IMR-90 (cell line): ENCODE measurements at regions not wholly inside any gene's neighbourhood (a gene's known extent, or its start where the extent isn't known, plus 50 kb on each side); places are given as distances from the start of the nearest gene placed in this dataset.

ENCODE experiments used
- CEBPB ChIP-seq: IDR thresholded peaks from 2 replicates; pipeline ENCODE4 v1.6.1; 2012; ENCODE audit warnings: low read depth, low read length, improper control_type of control experiment
- CTCF ChIP-seq: conservative IDR thresholded peaks from 2 replicates; pipeline ENCODE4 v1.5.1; 2012; ENCODE audit warnings: mild to moderate bottlenecking, low read depth, low read length, improper control_type of control experiment
- MXI1 ChIP-seq: IDR thresholded peaks from 2 replicates; pipeline ENCODE4 v1.6.1; 2012; ENCODE audit warnings: low read depth, mild to moderate bottlenecking, low read length, moderate library complexity, borderline replicate concordance
- POLR2A ChIP-seq: IDR thresholded peaks from 2 replicates; pipeline ENCODE4 v1.6.1; 2012; ENCODE audit warnings: mild to moderate bottlenecking, low read depth, low read length
- RCOR1 ChIP-seq: IDR thresholded peaks from 2 replicates; pipeline ENCODE4 v1.6.1; 2012; ENCODE audit warnings: mild to moderate bottlenecking, low read length, improper control_type of control experiment; ENCODE audit not compliant: insufficient replicate concordance
- RFX5 ChIP-seq: IDR thresholded peaks from 2 replicates; pipeline ENCODE4 v1.8.0; 2012; ENCODE audit warnings: low read depth, mild to moderate bottlenecking, low read length, moderate library complexity
- TF ChIP-seq, protein P1 (sequence below): fragments of 150-350 bp; IDR thresholded peaks from 2 replicates; pipeline ENCODE4 v1.6.1; 2016; ENCODE audit warnings: low read depth, mild to moderate bottlenecking, low read length, moderate library complexity, borderline replicate concordance

GRCh38 chr6:97462938-97463598 is 180.1 kb upstream of the MMS22L start:
- TF ChIP-seq RCOR1: no peak
- no peak for TF ChIP-seq CEBPB
- TF ChIP-seq CTCF: no peak
- TF ChIP-seq POLR2A: no peak
- TF ChIP-seq, protein P1, sequence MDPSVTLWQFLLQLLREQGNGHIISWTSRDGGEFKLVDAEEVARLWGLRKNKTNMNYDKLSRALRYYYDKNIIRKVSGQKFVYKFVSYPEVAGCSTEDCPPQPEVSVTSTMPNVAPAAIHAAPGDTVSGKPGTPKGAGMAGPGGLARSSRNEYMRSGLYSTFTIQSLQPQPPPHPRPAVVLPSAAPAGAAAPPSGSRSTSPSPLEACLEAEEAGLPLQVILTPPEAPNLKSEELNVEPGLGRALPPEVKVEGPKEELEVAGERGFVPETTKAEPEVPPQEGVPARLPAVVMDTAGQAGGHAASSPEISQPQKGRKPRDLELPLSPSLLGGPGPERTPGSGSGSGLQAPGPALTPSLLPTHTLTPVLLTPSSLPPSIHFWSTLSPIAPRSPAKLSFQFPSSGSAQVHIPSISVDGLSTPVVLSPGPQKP: no peak
- TF ChIP-seq RFX5: no peak
- TF ChIP-seq MXI1: no peak
